ENCODE measurements at regions not wholly inside any gene's neighbourhood (a gene's known extent, or its start where the extent isn't known, plus 50 kb on each side); places are given as distances from the start of the nearest gene placed in this dataset.

DNA sequence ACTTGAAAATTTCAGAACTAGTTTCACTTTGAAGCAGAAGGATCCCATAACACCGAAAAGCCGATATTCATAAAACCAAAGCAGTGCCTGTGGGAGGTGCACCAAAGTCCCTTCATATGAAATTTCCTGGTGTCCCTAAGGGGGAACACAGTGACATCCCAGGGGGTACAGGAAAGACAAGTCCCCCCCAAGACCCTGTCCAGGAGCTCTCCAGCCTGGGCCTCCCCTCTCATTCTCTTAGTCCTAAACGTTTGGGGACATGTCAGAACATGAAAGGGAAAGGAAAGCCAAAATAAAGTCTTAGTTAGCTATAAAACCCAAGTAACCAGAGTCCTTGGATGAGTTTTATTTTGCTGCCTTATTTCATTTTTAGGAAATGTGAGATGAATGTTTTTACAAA lies 56.6 kb downstream of the MRPL57 start:
- H3K4me1 Mint-ChIP-seq, result peaks cover 2% of the 10 kb centered on the region

GRCh38 chr13:21234526-21234925 lies 58.1 kb downstream of the MRPL57 start:
- Histone ChIP-seq H3K4me3 (no peak overlapping the region), H4K20me1 (ENCODE audit: low read depth) (no peaks in the 10 kb centered on the region), H3K9me3 (ENCODE audit: low read depth) (no peaks in the 10 kb centered on the region), H3K27ac (no peak overlapping the region), H3K79me2 (ENCODE audit: low read depth) (no peaks in the 10 kb centered on the region), H3K36me3 (no peaks in the 10 kb centered on the region), H3K4me2 (no peak overlapping the region), H3K4me1 (no peaks in the 10 kb centered on the region), H3K9ac (no peak overlapping the region), H2AFZ (replicated peaks) (no peak overlapping the region), H3F3A (ENCODE audit: low read depth) (no peaks in the 10 kb centered on the region), H3K27me3 (no peaks in the 10 kb centered on the region)
- DNase-seq (ENCODE audit: low spot score), result no peak
- Mint-ChIP-seq H3K36me3 (no peaks in the 10 kb centered on the region), H3K4me1 (peaks cover 2% of the 10 kb centered on the region), H3K27ac (no peak overlapping the region), H3K27me3 (ENCODE audit: insufficient read depth, low read depth) (no peaks in the 10 kb centered on the region), H3K4me3 (no peak overlapping the region), H3K9me3 (peaks cover 2% of the 10 kb centered on the region)
- no peak for TF ChIP-seq EZH2 (IDR thresholded peaks at IDR 0.05)
- no peak for TF ChIP-seq EZH2phosphoT487 (IDR thresholded peaks at IDR 0.05)
- no peak for TF ChIP-seq CTCF (IDR thresholded peaks at IDR 0.05)

More for the DNA sequence above, 56.6 kb downstream of the MRPL57 start:
- Histone ChIP-seq H3F3A (ENCODE audit: low read depth) (no peaks in the 10 kb centered on the region), H2AFZ (replicated peaks) (no peak overlapping the region), H3K4me1 (no peaks in the 10 kb centered on the region), H3K27me3 (no peaks in the 10 kb centered on the region), H3K9me3 (ENCODE audit: low read depth) (no peaks in the 10 kb centered on the region), H3K4me2 (no peak overlapping the region), H3K4me3 (no peak overlapping the region), H3K27ac (no peak overlapping the region), H3K79me2 (ENCODE audit: low read depth) (no peaks in the 10 kb centered on the region), H4K20me1 (ENCODE audit: low read depth) (no peaks in the 10 kb centered on the region), H3K9ac (no peak overlapping the region), H3K36me3 (no peaks in the 10 kb centered on the region)
- TF ChIP-seq CTCF (IDR thresholded peaks at IDR 0.05) (no peak), EZH2 (IDR thresholded peaks at IDR 0.05) (no peak), EZH2phosphoT487 (IDR thresholded peaks at IDR 0.05) (no peak)
- H3K4me3 Mint-ChIP-seq, result no peak overlapping the region
- DNase-seq (ENCODE audit: low spot score), result no peak
- no peak overlapping the region for H3K27ac Mint-ChIP-seq
- H3K36me3 Mint-ChIP-seq, result no peaks in the 10 kb centered on the region
- no peaks in the 10 kb centered on the region for H3K27me3 Mint-ChIP-seq (ENCODE audit: insufficient read depth, low read depth)
- peaks cover 4% of the 10 kb centered on the region for H3K9me3 Mint-ChIP-seq

GRCh38 chr13:21235174-21235573 lies 58.7 kb downstream of the MRPL57 start:
- no peak overlapping the region for H3K9ac ChIP-seq
- Mint-ChIP-seq H3K4me3 (no peak overlapping the region), H3K27ac (no peak overlapping the region), H3K4me1 (peaks cover 2% of the 10 kb centered on the region), H3K27me3 (ENCODE audit: insufficient read depth, low read depth) (no peaks in the 10 kb centered on the region), H3K9me3 (peaks cover 2% of the 10 kb centered on the region), H3K36me3 (no peaks in the 10 kb centered on the region)
- no peaks in the 10 kb centered on the region for H3K36me3 ChIP-seq
- H3K9me3 ChIP-seq (ENCODE audit: low read depth), result no peaks in the 10 kb centered on the region
- no peaks in the 10 kb centered on the region for H3K4me1 ChIP-seq
- H3K27ac ChIP-seq, result no peak overlapping the region
- H3K4me2 ChIP-seq, result no peak overlapping the region
- no peak overlapping the region for H2AFZ ChIP-seq (replicated peaks)
- no peaks in the 10 kb centered on the region for H4K20me1 ChIP-seq (ENCODE audit: low read depth)
- no peaks in the 10 kb centered on the region for H3K27me3 ChIP-seq
- no peak for DNase-seq (ENCODE audit: low spot score)
- no peaks in the 10 kb centered on the region for H3K79me2 ChIP-seq (ENCODE audit: low read depth)
- no peaks in the 10 kb centered on the region for H3F3A ChIP-seq (ENCODE audit: low read depth)
- no peak overlapping the region for H3K4me3 ChIP-seq
- TF ChIP-seq EZH2phosphoT487 (IDR thresholded peaks at IDR 0.05) (no peak), EZH2 (IDR thresholded peaks at IDR 0.05) (no peak), CTCF (IDR thresholded peaks at IDR 0.05) (no peak)

Measured in neural progenitor cell (in vitro differentiated cells).